Esophagus muscularis mucosa (tissue), 4 donors: ENCODE measurements at regions not wholly inside any gene's neighbourhood (a gene's known extent, or its start where the extent isn't known, plus 50 kb on each side); places are given as distances from the start of the nearest gene placed in this dataset.

Source experiments
- DNase-seq: peaks from one replicate; pipeline ENCODE4 v3.0.0-alpha.2; 2017; ENCODE audit errors: extremely low spot score
- H3K27ac ChIP-seq, 4 donors: fragments of 200-600 bp; sonication (generic); replicated peaks in 1 of 4; 1 replicate in 3 of 4; 2 replicates in 1 of 4; pipeline ENCODE4 v1.5.1; 2016 to 2019; ENCODE audit warnings: mild to moderate bottlenecking in 1 of 4
- H3K27me3 ChIP-seq, 4 donors: fragments of 200-600 bp; sonication (generic); one replicate each; pipeline versions ENCODE4 v1.5.1 to v1.6.0; 2016 to 2019
- H3K36me3 ChIP-seq, 4 donors: fragments of 200-600 bp; sonication (generic); one replicate each; pipeline ENCODE4 v1.5.1; 2016 to 2019
- H3K4me1 ChIP-seq, 4 donors: fragments of 200-600 bp; sonication (generic); one replicate each; pipeline ENCODE4 v1.5.1; 2016 to 2019
- H3K4me3 ChIP-seq, 4 donors: fragments of 200-600 bp; sonication (generic); 1 replicate in 2 of 4; 2 replicates in 2 of 4; pipeline ENCODE4 v1.5.1; 2016 to 2019; ENCODE audit warnings: mild to moderate bottlenecking in 4 of 4, moderate library complexity in 1 of 4
- H3K9me3 ChIP-seq, 4 donors: fragments of 200-600 bp; sonication (generic); 1 replicate in 3 of 4; 2 replicates in 1 of 4; pipeline ENCODE4 v1.5.1; 2016 to 2019
- EP300 ChIP-seq: sonication (generic); formaldehyde crosslinking; IDR thresholded peaks from one replicate; pipeline ENCODE4 v1.6.1; 2017; ENCODE audit warnings: antibody characterized with exemption
- POLR2A ChIP-seq: fragments of 450-650 bp; IDR thresholded peaks from one replicate; pipeline ENCODE4 v1.6.1; 2017; ENCODE audit warnings: antibody characterized with exemption, moderate library complexity, mild to moderate bottlenecking, low read depth
- POLR2AphosphoS5 ChIP-seq, 2 donors: sonication (generic); formaldehyde crosslinking; IDR thresholded peaks; one replicate each; pipeline ENCODE4 v1.6.1; 2017; ENCODE audit warnings: antibody characterized with exemption in 2 of 2
- WGBS: methylation state at CpG from one replicate; pipeline ENCODE4 v1.1.5; 2018; 5-methylcytosine and 5-hydroxymethylcytosine counted together
- intact Hi-C: fragments of 100-400 bp; cut with DNase I; formaldehyde crosslinking; loops from one replicate; pipeline ENCODE4 v1.15.1; 2023
- TF ChIP-seq, protein P1 (sequence below), 3 experiments: fragments of 200-600 bp in 2 of 3; fragments of 450-650 bp in 1 of 3; sonication (generic) in 2 of 3; IDR thresholded peaks; one replicate each; pipeline ENCODE4 v1.5.1; 2017 to 2019; ENCODE audit warnings: antibody characterized with exemption in 3 of 3, mild to moderate bottlenecking in 2 of 3, moderate library complexity in 1 of 3

DNA sequence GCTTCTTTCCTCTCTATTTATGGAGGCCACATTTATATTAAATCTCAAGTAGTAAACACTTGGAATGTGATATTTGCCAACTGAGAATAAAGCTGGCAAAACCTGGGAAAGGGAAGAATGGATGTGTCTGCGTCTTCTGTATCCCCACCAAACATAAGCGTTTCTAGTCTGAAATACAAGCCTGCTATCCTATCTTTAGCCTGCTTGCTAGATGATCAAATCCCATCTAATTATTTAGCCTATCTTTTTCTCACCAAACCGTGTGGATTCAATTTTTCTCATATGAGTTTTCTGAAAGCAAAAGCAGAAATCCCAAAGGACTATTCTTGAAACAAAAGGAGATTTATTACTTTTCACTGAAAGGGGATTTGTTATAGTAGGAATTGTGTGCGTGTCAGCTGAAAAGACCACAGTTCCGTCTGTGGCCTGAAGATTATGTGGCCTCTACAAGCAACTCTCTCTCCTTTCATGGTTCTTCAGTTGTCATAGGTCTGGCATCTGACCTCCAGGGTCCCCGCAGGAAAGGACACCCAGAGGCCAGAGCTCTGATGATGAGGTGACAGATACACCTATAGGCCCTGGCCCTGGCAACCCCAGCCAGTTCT is 266.0 kb upstream of the MCTP2 start:
- WGBS: 78% methylated on average over 6 of the region's 6 CpGs
- intact Hi-C loops: no loop called here

DNA sequence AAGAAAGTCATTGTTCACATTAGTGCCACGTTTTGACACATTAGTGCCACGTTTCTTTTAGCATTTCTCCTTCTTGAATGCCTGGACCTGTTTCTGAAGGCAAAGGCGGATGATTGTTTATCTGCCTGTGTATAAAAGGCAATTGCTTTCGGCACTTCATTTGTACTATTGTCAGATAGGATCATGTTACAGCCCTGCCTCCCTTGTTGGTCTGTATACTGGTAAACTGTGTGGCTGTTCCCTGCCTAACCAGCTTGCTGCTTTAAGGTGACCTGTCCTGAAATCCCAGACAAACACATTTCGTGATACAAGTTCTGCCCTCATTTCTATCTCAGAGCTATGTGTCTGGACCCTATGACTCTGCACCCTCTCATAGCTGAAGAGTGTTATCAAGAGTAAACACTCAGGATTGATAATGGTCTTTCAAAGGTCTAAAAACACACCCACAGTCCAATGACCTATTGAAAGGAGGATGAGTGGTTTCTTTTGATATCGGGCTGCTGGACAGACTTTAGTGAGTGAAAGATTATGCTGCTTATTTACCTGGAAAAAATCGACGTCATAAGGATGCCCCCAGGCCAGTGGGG is 276.3 kb upstream of the MCTP2 start:
- WGBS: 70% methylated on average over 8 of the region's 8 CpGs
- DNase-seq: no peak

More for the DNA sequence above, 266.0 kb upstream of the MCTP2 start:
- H3K4me3 ChIP-seq: no peak overlapping the region
- H3K36me3 ChIP-seq: no peaks in the 10 kb centered on the region
- H3K27me3 ChIP-seq: no peaks in the 10 kb centered on the region
- TF ChIP-seq, protein P1, sequence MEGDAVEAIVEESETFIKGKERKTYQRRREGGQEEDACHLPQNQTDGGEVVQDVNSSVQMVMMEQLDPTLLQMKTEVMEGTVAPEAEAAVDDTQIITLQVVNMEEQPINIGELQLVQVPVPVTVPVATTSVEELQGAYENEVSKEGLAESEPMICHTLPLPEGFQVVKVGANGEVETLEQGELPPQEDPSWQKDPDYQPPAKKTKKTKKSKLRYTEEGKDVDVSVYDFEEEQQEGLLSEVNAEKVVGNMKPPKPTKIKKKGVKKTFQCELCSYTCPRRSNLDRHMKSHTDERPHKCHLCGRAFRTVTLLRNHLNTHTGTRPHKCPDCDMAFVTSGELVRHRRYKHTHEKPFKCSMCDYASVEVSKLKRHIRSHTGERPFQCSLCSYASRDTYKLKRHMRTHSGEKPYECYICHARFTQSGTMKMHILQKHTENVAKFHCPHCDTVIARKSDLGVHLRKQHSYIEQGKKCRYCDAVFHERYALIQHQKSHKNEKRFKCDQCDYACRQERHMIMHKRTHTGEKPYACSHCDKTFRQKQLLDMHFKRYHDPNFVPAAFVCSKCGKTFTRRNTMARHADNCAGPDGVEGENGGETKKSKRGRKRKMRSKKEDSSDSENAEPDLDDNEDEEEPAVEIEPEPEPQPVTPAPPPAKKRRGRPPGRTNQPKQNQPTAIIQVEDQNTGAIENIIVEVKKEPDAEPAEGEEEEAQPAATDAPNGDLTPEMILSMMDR (IDR thresholded peaks at IDR 0.05): no peak
- TF ChIP-seq EP300: no peak
- TF ChIP-seq POLR2AphosphoS5 (IDR thresholded peaks at IDR 0.05): no peak
- no peak for TF ChIP-seq POLR2A
- no peak overlapping the region for H3K27ac ChIP-seq
- H3K4me1 ChIP-seq: peaks cover 0 to 12% (median 3%) of the 10 kb centered on the region in 4 donors
- no peaks in the 10 kb centered on the region for H3K9me3 ChIP-seq
- DNase-seq: no peak

DNA sequence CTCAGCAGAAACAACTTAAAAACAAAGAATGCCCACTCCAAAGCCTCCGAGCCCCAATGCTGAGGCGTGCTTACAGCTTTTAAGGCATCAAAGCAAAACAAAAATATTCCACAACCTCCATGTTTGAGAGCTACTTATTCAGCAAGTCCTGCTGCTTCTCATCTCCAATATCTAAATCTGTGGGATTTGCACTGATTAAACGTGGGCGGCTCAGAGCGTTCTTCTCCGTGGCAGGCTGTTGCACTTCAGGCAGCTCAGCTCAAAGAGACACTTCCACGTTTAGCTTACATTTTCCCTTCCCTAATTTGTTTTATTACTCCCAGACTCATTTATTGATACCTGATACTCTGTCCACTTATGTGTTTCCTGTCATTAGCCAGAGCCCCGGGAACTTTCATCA is 282.6 kb upstream of the MCTP2 start:
- no peaks in the 10 kb centered on the region for H3K4me1 ChIP-seq
- no peaks in the 10 kb centered on the region for H3K36me3 ChIP-seq
- no peak overlapping the region for H3K4me3 ChIP-seq
- intact Hi-C loops: no loop called here
- WGBS: 51% methylated on average over 8 of the region's 8 CpGs
- DNase-seq: no peak
- no peak overlapping the region for H3K27ac ChIP-seq
- H3K27me3 ChIP-seq: no peaks in the 10 kb centered on the region
- no peak for TF ChIP-seq EP300
- TF ChIP-seq POLR2A: no peak
- TF ChIP-seq POLR2AphosphoS5 (IDR thresholded peaks at IDR 0.05): no peak
- TF ChIP-seq, protein P1 (IDR thresholded peaks at IDR 0.05): no peak
- H3K9me3 ChIP-seq: no peaks in the 10 kb centered on the region

More for the DNA sequence above, 276.3 kb upstream of the MCTP2 start:
- intact Hi-C loops: no loop called here
- Histone ChIP-seq H3K27ac (no peak overlapping the region), H3K9me3 (no peaks in the 10 kb centered on the region), H3K27me3 (no peaks in the 10 kb centered on the region), H3K4me1 (no peaks in the 10 kb centered on the region), H3K4me3 (no peak overlapping the region), H3K36me3 (no peaks in the 10 kb centered on the region)
- TF ChIP-seq POLR2A: no peak
- TF ChIP-seq EP300: no peak
- TF ChIP-seq, protein P1 (IDR thresholded peaks at IDR 0.05): no peak
- no peak for TF ChIP-seq POLR2AphosphoS5 (IDR thresholded peaks at IDR 0.05)

DNA sequence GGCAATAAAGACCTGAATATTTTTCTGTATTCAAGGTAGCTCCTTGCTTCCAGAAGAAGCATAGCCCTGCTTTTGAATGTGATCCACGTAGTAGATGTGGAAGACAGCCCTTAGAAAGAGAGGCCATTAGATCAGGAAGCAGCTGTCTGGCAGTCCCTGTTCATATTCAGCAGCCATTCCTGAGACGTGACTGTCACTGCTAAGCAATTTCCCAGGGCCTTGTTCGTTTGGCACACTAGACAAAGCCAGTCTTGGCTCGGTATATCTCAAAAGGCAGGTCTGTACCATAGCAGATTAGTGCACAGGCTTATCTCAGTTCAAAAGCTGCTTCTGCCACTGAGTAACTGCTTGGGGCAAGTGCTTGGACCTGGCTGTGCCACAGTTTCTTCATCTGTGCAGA is 287.8 kb upstream of the MCTP2 start:
- DNase-seq: no peak
- peaks cover 0 to 5% (median 0%) of the 10 kb centered on the region in 4 donors for H3K4me1 ChIP-seq
- WGBS: 82% methylated on average over 4 of the region's 4 CpGs
- intact Hi-C loops: no loop called here
- no peaks in the 10 kb centered on the region for H3K9me3 ChIP-seq
- H3K4me3 ChIP-seq: no peak overlapping the region
- H3K27me3 ChIP-seq: no peaks in the 10 kb centered on the region
- H3K27ac ChIP-seq: no peak overlapping the region
- TF ChIP-seq, protein P1 (IDR thresholded peaks at IDR 0.05): no peak
- TF ChIP-seq POLR2AphosphoS5 (IDR thresholded peaks at IDR 0.05) (no peak), POLR2A (no peak), EP300 (no peak)
- H3K36me3 ChIP-seq: no peaks in the 10 kb centered on the region

DNA sequence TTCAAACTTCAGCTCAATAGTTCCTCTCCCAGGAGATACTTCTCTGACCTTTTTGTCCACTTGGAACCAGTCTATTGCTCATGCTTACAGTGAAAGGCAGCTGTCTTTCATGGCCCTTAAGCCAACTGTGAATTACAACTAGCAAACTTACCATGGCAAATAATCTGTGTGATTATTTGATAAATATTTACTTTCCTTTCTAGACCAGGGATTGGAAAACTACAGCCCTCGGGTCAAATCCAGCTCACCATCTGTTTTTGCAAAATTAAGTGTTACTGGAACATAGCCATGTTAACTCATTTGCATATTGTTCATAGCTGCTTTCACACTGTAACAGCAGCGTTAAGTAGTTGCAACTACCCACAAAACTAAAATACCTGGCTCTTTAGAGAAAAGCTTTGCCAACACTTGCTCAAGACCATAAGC is 289.1 kb upstream of the MCTP2 start:
- Histone ChIP-seq H3K27me3 (no peaks in the 10 kb centered on the region), H3K9me3 (no peaks in the 10 kb centered on the region), H3K27ac (no peak overlapping the region), H3K4me3 (no peak overlapping the region), H3K4me1 (peaks cover 0 to 5% (median 0%) of the 10 kb centered on the region in 4 donors), H3K36me3 (no peaks in the 10 kb centered on the region)
- 48% methylated on average over 2 of the region's 2 CpGs for WGBS
- no peak for TF ChIP-seq POLR2AphosphoS5 (IDR thresholded peaks at IDR 0.05)
- no peak for TF ChIP-seq POLR2A
- DNase-seq: no peak
- intact Hi-C loops: no loop called here
